HuH-7 (cell line): ENCODE measurements at regions not wholly inside any gene's neighbourhood (a gene's known extent, or its start where the extent isn't known, plus 50 kb on each side); places are given as distances from the start of the nearest gene placed in this dataset.

Experiments
- DNase-seq: peaks from one replicate; pipeline ENCODE4 v3.0.0; 2011; ENCODE audit warnings: low spot score

GRCh38 chr3:116929505-116930222 is 220.1 kb downstream of the TUSC7 start:
- no peak for DNase-seq

- no peak for DNase-seq
Measured at GRCh38 chr3:116930786-116931185, 221.2 kb downstream of the TUSC7 start.

GRCh38 chr3:116939091-116939490 is 229.5 kb downstream of the TUSC7 start:
- DNase-seq = no peak

DNA sequence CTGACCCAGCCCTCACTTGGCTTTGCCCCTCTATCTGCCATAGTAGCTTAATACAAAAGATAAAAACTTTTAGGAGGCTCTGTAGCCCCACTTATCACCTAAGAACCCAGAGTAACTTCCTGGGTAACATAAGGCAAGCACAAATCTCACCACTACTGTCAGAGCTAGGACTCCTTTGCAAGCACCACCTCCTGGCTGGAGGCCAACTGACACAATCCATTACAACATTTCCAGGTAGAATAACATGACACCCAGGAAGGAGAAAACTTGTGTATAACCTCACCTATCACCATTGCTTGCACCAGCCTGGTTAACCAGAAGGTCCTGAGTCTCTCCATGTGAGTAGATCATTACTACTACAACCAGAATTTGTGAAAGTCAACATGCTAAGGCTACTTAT is 230.0 kb downstream of the TUSC7 start:
- DNase-seq = no peak

DNA sequence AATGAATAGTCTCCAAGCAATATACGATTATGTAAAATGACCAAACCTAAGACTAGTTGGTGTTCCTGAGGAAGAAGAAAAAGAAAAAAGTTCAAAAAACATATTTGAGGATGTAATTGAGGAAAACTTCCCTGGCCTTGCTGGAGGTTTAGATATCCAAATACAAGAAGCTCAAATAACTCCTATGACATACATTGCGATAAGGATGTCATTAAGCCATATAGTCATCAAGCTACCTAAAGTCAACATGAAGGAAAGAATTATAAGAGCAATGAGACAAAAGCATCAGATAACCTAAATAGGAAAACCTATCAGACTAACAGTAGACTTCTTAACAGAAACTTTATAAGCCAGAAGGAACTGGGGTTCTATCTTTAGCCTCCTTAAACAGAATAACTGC is 231.1 kb downstream of the TUSC7 start:
- DNase-seq = no peak

DNA sequence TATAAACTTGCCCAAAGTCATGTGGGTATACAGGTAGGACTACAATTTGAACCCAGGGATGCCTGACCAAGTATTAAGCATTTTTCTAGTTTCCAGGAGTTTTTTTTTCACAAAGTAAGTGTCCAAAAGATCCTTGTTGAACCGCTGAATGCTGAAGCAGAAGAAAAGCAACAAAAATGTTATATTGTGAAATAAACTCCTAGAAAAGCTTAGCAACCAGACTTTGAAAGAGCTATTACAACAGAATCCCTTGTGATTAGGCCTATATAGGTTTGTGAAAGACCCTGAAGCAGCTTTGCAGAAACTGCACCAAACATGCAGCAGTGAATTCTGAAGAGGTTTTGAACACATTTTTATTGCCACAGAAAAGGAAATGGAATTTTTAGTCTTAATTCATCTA is 236.8 kb downstream of the TUSC7 start:
- no peak for DNase-seq

DNA sequence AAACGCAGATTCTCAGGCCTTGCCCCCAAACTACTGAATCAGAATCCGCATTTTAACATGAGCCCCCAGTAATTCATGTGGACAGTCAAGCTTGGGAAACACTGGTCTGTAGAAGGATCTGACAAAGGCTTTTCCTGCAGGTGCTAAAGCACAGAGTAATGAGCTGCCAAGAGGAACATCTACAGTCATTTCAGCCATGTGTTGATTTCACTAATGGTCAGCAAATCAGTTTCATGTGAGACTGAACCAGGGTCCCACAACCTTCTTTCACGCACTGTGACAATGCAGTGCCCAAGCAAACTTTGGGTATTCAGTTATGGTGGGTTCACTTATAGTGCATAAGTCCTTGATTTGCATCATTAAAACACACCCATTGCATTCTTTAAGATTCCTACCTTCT is 237.6 kb downstream of the TUSC7 start:
- no peak for DNase-seq

GRCh38 chr3:116947809-116948208 is 238.2 kb downstream of the TUSC7 start:
- DNase-seq = no peak

DNA sequence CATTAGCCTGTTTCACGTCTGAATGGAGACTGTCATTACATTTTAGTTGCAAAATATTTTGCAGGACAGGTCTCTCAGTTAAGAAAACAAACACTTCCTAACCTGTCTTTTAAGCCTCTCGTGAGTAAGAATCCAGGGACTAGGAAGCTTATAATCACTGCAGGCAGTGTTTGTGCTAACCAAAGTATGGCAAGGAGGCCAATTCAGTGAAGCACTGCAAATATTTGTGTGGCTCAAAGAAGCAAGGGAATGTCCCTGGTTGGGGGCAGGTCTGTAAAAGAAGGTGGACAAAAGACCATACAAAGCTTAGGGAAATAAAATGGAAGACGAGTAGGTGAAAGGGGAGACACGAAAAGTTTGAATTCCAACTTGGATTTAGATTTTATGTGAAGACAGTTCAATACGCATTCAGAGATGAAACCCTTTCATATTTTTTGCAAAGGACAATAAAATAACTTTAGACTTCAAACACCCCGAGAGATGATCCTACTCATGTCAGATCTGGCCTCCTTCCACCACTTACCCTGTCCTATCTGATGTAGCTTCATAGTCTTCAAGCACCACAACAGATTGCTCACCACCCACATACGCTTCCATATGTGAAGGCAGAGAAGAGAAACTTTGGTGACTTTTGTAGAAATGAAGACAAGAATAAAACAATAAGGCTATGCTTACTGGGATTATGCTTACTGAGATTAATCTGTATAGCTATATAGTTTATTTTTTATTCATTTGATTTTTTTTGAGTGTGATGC is 240.9 kb downstream of the TUSC7 start:
- no peak for DNase-seq

- no peak for DNase-seq
Measured at GRCh38 chr3:116951610-116952009, 242.0 kb downstream of the TUSC7 start.

- no peak for DNase-seq
Measured at GRCh38 chr3:116958291-116958690, 248.7 kb downstream of the TUSC7 start.

DNA sequence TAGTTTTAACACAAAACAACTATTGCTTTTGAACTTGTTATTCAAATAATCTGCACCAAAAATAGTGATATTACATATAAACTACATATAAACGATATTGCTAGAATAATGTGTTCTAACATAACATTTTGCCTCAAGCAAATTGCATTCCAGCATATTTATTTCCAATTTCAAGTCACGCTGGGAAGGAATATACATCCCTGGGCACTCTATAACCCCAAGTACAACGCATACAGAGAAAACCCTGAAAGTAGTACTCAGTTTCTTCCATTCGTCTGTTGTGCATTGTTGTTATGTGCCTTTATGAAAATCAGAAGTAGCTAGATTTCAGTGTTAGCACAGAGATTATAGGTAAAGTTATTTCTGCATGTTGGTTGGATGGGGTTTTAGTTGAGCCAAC is 251.5 kb downstream of the TUSC7 start:
- no peak for DNase-seq

GRCh38 chr3:116963802-116964201 is 254.2 kb downstream of the TUSC7 start:
- DNase-seq = no peak

- DNase-seq = no peak
Measured at GRCh38 chr3:116966649-116967048, 257.1 kb downstream of the TUSC7 start.

GRCh38 chr3:116969135-116969534 is 259.6 kb downstream of the TUSC7 start:
- DNase-seq = no peak

DNA sequence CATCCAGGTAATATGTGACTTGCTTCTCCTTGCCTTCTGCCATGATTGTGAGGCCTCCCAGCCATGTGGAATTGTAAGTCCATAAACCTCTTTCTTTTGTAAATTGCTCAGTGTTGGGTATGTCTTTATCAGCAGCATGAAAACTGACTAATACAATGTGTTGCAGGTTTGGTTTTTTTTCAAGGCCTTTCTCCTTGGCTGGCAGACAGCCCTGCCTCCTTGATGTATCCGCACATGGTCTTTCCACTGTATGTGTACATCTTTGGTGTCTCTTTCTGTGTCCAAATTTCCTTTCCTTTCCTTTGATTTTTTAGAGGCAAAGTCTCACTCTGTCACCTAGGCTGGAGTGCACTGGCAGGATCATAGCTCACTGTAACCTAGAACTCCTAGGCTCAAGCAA is 260.1 kb downstream of the TUSC7 start:
- no peak for DNase-seq

- no peak for DNase-seq
Measured at GRCh38 chr3:116971531-116971930, 262.0 kb downstream of the TUSC7 start.

DNA sequence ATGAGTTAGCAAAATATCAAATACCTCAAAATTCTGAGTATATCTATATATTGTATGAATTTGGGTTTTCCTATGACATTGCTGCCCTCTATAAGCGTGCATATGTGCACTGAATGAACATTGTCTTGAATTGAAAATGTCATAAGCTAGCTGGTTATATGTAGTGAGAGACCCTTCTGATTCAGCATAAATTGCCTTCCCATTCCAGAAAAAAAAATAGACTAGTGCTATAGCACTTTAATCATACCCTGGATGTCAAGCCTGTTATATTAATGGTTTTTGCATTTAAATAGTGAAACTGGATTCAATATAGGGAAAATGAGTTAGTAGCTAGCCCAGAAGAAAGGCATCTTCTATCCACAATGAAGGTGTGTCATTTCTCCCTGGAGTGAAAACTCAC is 265.1 kb downstream of the TUSC7 start:
- no peak for DNase-seq

DNA sequence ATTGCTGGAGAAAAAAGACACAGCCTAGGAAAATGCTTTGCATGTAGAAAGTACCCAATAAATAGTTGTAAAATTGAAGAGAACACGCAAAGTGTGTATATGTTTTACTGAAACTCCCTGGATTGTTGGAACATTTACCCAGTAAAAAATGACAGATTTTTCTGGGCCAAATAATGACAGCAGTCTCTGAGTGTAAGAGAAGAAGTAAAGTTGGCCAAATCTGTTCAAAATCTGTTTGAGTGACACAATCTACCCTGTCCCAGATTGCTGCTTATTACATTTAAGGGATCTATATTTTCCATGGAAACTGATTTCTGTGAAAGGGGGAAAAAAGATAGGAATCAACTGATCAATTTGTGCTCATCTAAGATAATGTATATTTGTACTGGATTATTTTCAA is 267.9 kb downstream of the TUSC7 start:
- DNase-seq = no peak

- DNase-seq = no peak
Measured at GRCh38 chr3:116980099-116980498, 270.5 kb downstream of the TUSC7 start.

GRCh38 chr3:116981089-116981488 is 271.5 kb downstream of the TUSC7 start:
- DNase-seq = no peak

- no peak for DNase-seq
Measured at GRCh38 chr3:116984301-116984700, 274.7 kb downstream of the TUSC7 start.

- DNase-seq = no peak
Measured at GRCh38 chr3:116994351-116994879, 284.8 kb downstream of the TUSC7 start.

- no peak for DNase-seq
Measured at GRCh38 chr3:117003501-117003900, 293.9 kb downstream of the TUSC7 start.
